Neutrophil (primary cell): ENCODE measurements at regions not wholly inside any gene's neighbourhood (a gene's known extent, or its start where the extent isn't known, plus 50 kb on each side); places are given as distances from the start of the nearest gene placed in this dataset.
"Not testable (repeated sequence)": the region's sequence is repeated elsewhere in the genome, so short reads cannot be mapped to it uniquely, and the experiment has no call there.

Source experiments
- H3K27ac ChIP-seq: fragments of 200-600 bp; sonication (generic); 2 replicates; pipeline ENCODE4 v1.5.1; 2016; ENCODE audit warnings: mild to moderate bottlenecking, moderate library complexity
- H3K27me3 ChIP-seq: fragments of 200-600 bp; sonication (generic); 2 replicates; pipeline ENCODE4 v1.6.0; 2016; ENCODE audit warnings: mild to moderate bottlenecking
- H3K36me3 ChIP-seq: fragments of 200-600 bp; sonication (generic); 2 replicates; pipeline ENCODE4 v1.5.1; 2017
- H3K4me1 ChIP-seq, 2 experiments: fragments of 200-600 bp in 1 of 2; sonication (generic) in 1 of 2; 1 replicate in 1 of 2; 2 replicates in 1 of 2; pipeline versions ENCODE4 v1.5.1 to v1.6.1; 2013 to 2016; ENCODE audit warnings: low read depth in 1 of 2, low read length in 1 of 2, mild to moderate bottlenecking in 1 of 2, moderate library complexity in 1 of 2; ENCODE audit not compliant: control insufficient read depth in 1 of 2, insufficient read depth in 1 of 2
- H3K4me3 ChIP-seq, 2 experiments: fragments of 200-600 bp in 1 of 2; sonication (generic) in 1 of 2; 1 replicate in 1 of 2; 2 replicates in 1 of 2; pipeline ENCODE4 v1.5.1; 2013 to 2016; ENCODE audit warnings: low read depth in 1 of 2, low read length in 1 of 2, mild to moderate bottlenecking in 1 of 2, moderate library complexity in 1 of 2
- H3K9me3 ChIP-seq: fragments of 200-600 bp; sonication (generic); 2 replicates; pipeline ENCODE4 v1.5.1; 2016
- CTCF ChIP-seq: fragments of 200-600 bp; sonication (generic); IDR thresholded peaks from 2 replicates; pipeline ENCODE4 v1.5.1; 2016; ENCODE audit warnings: antibody characterized with exemption

DNA sequence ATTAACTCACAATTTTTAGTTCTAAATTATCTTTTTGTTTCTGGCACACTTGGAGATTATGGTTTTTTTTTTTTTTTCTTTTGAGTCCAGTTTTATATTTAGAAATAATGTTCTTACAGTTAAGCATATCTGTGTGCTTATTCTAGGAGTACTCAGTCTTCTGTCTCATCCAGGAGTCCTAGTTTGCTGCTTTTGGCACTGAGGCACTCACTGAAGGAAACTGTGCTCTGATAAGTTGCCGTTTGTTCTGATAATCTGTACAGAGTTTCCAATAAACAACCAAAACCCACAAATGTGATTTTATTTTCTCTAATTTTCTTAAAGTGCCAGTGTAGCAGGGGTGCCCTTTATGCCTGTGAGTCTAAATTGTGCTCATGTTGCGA, 251.0 kb downstream of the LRRC70 start:
- Histone ChIP-seq H3K4me3 (no peak overlapping the region), H3K9me3 (no peaks in the 10 kb centered on the region), H3K27ac (no peak overlapping the region), H3K4me1 (no peaks in the 10 kb centered on the region), H3K27me3 (no peaks in the 10 kb centered on the region), H3K36me3 (no peaks in the 10 kb centered on the region)
- no peak for TF ChIP-seq CTCF

GRCh38 chr5:62828742-62829603, 250.4 kb downstream of the LRRC70 start:
- H3K27me3 ChIP-seq, result no peaks in the 10 kb centered on the region
- no peaks in the 10 kb centered on the region for H3K9me3 ChIP-seq
- TF ChIP-seq CTCF, result no peak
- no peak overlapping the region for H3K27ac ChIP-seq
- H3K4me3 ChIP-seq, result no peak overlapping the region
- no peaks in the 10 kb centered on the region for H3K36me3 ChIP-seq
- H3K4me1 ChIP-seq, result no peaks in the 10 kb centered on the region

- H3K36me3 ChIP-seq, result no peaks in the 10 kb centered on the region
- no peaks in the 10 kb centered on the region for H3K9me3 ChIP-seq
- no peaks in the 10 kb centered on the region for H3K27me3 ChIP-seq
- TF ChIP-seq CTCF, result no peak
- H3K27ac ChIP-seq, result no peak overlapping the region
- H3K4me1 ChIP-seq, result no peaks in the 10 kb centered on the region
- no peak overlapping the region for H3K4me3 ChIP-seq
Observed at GRCh38 chr5:62825623-62826220, 247.1 kb downstream of the LRRC70 start.

GRCh38 chr5:62824936-62825335, 246.3 kb downstream of the LRRC70 start:
- Histone ChIP-seq H3K9me3 (no peaks in the 10 kb centered on the region), H3K4me3 (no peak overlapping the region), H3K36me3 (no peaks in the 10 kb centered on the region), H3K27ac (no peak overlapping the region), H3K27me3 (no peaks in the 10 kb centered on the region), H3K4me1 (no peaks in the 10 kb centered on the region)
- no peak for TF ChIP-seq CTCF

GRCh38 chr5:62817043-62817442, 238.4 kb downstream of the LRRC70 start:
- not testable (repeated sequence) for H3K9me3 ChIP-seq, H3K4me1 ChIP-seq, H3K4me3 ChIP-seq, H3K27me3 ChIP-seq, H3K27ac ChIP-seq, H3K36me3 ChIP-seq

DNA sequence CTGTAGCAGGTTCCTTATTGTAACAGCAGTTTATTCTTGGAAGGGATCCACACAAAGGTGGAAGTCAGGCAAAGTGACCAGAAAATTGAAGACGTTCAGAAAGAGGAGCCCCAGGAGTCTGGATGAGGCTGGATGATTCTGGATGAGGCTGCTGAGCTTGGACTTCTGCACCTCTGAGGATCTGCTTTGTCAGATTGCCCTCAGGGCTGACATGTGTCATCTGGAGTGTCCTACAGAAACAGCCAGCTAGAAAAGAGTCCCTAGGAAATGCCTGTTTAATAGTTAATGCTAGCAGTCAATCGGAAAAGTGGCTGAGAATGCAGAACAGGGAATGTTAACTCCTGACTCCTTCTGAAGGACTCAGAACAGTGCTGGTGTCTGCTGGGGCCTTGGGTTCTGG, 236.4 kb downstream of the LRRC70 start:
- TF ChIP-seq CTCF, result no peak
- no peak overlapping the region for H3K4me3 ChIP-seq
- no peaks in the 10 kb centered on the region for H3K36me3 ChIP-seq
- H3K9me3 ChIP-seq, result no peaks in the 10 kb centered on the region
- H3K27me3 ChIP-seq, result no peaks in the 10 kb centered on the region
- no peaks in the 10 kb centered on the region for H3K4me1 ChIP-seq
- no peak overlapping the region for H3K27ac ChIP-seq
